D721Med (cell line): ENCODE measurements at regions not wholly inside any gene's neighbourhood (a gene's known extent, or its start where the extent isn't known, plus 50 kb on each side); places are given as distances from the start of the nearest gene placed in this dataset.

Experiments
- DNase-seq: peaks from one replicate; pipeline ENCODE4 v3.0.0; 2011; ENCODE audit warnings: low spot score; ENCODE audit not compliant: insufficient read length
- FAIRE-seq: peaks from 2 replicates; lab custom pipeline; 2011; peaks lifted over from hg19 to GRCh38; lab: Jason Lieb, UNC
- TF ChIP-seq, protein P1 (sequence below): IDR thresholded peaks from 2 replicates; pipeline ENCODE4 v1.5.1; 2012; ENCODE audit warnings: mild to moderate bottlenecking, control low read depth; ENCODE audit not compliant: insufficient read depth; ENCODE audit errors: missing control alignments

DNA sequence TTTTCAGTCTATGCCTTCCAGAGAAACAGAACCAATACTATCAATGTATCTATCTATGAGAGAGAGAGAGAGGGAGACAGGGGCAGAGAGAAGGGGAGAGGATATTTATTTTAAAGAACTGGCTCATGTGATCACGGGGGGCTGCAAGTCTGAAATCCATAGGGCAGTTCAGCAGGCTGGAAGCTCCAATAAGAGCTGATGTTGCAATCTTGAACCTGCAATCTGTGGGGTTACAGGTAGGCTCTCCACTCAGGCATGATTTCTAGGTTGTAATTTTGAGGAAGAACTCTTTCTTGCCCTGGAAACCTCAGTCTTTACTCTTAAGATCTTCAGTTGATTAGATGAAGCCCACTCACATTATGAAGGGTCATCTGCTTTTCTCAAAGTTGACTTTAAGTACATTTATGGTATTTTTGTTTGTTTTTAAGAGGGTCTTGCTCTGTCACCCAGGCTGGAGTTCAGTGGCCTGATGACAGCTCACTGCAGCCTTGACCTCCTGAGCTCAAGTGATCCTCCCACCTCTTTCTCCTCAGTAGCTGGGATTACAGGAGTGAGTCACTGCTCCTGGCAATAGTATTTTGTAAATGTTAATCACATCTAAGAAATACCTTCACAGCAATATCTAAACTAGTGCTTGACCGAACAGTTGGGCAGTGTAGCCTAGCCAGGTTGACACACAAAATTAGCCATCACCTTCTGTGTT lies 376.4 kb downstream of the FGF9 start:
- FAIRE-seq (no peak), DNase-seq (no peak)
- TF ChIP-seq, protein P1, sequence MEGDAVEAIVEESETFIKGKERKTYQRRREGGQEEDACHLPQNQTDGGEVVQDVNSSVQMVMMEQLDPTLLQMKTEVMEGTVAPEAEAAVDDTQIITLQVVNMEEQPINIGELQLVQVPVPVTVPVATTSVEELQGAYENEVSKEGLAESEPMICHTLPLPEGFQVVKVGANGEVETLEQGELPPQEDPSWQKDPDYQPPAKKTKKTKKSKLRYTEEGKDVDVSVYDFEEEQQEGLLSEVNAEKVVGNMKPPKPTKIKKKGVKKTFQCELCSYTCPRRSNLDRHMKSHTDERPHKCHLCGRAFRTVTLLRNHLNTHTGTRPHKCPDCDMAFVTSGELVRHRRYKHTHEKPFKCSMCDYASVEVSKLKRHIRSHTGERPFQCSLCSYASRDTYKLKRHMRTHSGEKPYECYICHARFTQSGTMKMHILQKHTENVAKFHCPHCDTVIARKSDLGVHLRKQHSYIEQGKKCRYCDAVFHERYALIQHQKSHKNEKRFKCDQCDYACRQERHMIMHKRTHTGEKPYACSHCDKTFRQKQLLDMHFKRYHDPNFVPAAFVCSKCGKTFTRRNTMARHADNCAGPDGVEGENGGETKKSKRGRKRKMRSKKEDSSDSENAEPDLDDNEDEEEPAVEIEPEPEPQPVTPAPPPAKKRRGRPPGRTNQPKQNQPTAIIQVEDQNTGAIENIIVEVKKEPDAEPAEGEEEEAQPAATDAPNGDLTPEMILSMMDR = no peak

DNA sequence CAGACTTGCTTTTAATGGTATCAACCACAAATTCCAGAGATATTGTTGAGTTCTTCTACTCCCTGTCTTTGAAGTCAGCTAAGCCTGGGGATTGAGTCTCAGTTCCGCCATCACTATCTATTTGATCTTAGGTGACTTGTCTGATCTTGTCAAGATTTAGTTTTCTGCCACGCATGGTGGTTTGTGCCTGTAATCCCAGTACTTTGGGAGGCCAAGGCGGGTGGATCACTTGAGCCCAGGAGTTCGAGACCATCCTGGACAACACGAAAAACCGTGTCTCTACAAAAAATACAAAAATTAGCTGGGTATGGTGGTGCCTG lies 376.9 kb downstream of the FGF9 start:
- FAIRE-seq = no peak
- DNase-seq = no peak
- TF ChIP-seq, protein P1 = no peak

DNA sequence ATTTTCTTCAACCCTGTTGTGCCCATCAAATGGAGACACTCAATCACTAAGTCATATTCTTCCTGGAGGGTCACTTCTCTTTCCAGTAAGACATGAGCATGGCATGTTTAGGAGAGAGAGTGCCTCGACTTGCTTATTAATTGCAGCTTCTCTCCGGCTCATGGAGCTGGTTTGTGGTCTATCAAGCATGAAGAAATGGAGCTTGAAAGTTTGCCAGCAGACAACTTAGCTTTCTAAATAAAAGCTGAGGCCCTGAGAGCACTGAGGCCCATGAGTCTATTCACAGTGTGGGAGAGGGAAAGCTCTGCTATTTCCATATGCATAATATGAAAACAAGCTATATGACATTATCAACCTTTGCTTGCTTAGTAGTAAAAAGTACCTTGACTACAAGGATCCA lies 378.5 kb downstream of the FGF9 start:
- FAIRE-seq = no peak
- TF ChIP-seq, protein P1 = no peak
- DNase-seq = no peak

DNA sequence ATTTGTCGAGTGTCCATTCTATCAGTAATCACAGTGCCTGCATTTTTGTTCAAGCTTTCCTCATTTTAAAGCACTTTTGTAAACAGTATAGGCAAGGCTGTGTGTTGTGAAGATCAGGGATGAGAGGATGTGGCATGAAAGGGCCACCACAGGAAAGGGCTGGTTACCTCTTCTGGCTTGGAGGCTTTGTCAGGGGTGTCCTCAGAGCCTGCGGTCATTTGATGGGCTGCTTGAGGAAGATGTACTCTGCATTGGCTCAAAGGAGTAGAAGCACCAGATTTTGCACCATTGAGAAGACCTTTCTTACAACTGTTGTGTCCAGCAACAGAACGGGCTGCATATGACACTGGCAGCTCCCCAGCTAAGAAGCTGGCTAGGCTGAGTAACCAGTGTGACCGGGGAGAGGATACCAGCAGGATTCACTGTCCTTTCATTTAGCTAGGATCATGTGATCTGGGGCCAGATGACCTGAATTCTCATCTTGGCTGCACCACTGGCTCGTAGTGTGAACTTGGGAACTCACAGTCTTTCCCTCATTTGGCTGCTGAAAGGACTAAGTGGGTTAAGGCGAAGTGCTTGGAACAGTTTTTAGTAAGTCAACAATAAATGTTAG lies 380.2 kb downstream of the FGF9 start:
- no peak for FAIRE-seq

DNA sequence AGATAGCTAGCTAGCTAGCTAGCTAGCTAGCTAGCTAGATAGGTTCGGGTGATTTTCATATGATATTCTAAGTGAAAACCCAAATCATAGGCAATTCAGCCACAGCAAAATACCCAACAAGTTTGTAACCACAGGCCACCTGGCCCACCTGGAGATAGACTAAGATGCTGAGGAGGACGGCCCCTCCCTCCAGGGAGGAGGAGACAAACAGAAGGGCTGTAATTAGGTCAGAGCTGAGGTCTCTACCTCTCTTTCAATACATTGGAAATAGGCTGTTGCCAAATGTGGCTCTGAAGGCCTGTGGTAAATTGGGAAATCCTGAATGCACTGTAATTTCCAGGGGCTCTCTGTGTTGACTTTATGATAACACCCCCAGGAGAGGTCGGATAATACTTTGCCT lies 382.2 kb downstream of the FGF9 start:
- TF ChIP-seq, protein P1 = no peak
- no peak for DNase-seq
- FAIRE-seq = no peak

More for the DNA sequence above, 380.2 kb downstream of the FGF9 start:
- DNase-seq = no peak
- TF ChIP-seq, protein P1 = no peak

DNA sequence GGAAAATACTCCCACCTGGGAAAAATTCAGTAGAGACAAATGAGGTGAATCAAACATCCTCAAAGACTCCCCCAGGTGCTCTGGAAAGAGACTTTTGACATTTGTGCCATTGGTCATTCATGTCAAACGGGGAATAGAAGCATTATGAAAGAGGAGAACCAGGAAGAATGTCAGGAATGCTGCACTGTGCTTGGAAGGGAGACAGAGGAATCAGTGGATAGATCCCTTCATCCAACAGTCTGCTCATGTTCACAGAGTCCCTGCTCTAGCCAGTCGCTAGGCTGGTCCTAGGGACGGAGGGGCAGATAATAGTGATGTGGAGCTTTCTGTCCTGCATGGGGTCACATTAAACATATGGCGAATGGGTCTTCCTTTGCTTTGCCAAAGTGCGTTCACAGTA lies 384.4 kb downstream of the FGF9 start:
- DNase-seq (no peak), FAIRE-seq (no peak)

More for the DNA sequence above, 384.4 kb downstream of the FGF9 start:
- TF ChIP-seq, protein P1 = no peak
